T-helper 1 cell treated with Interleukin-12 subunit alpha and Interleukin-12 subunit beta and Interleukin-4 antibody, amounts not matched to agents 30 μg/mL and 1 μg/mL, for 36 hours (primary cell): ENCODE measurements at regions not wholly inside any gene's neighbourhood (a gene's known extent, or its start where the extent isn't known, plus 50 kb on each side); places are given as distances from the start of the nearest gene placed in this dataset.
A peak's percentile ranks its signal among the peaks of the same experiment; 100 is the strongest.

Experiments used
- H3K27ac Mint-ChIP-seq: one replicate; pipeline ENCODE4 v1.8.0; 2021; ENCODE audit warnings: mild to moderate bottlenecking, mixed read lengths
- H3K27me3 Mint-ChIP-seq: one replicate; pipeline ENCODE4 v1.8.0; 2021; ENCODE audit warnings: low read depth, mixed read lengths
- H3K36me3 Mint-ChIP-seq: one replicate; pipeline ENCODE4 v1.8.0; 2021; ENCODE audit warnings: low read depth, mixed read lengths
- H3K4me1 Mint-ChIP-seq: one replicate; pipeline ENCODE4 v1.8.0; 2021; ENCODE audit warnings: low read depth, mixed read lengths
- H3K4me3 Mint-ChIP-seq: one replicate; pipeline ENCODE4 v1.8.0; 2021; ENCODE audit warnings: mild to moderate bottlenecking, moderate library complexity, mixed read lengths
- H3K9me3 Mint-ChIP-seq: one replicate; pipeline ENCODE4 v1.8.0; 2021; ENCODE audit warnings: mixed read lengths

- Mint-ChIP-seq H3K27ac (peak overlapping the region; percentile 94), H3K27me3 (peaks cover 4% of the 10 kb centered on the region), H3K4me1 (peaks cover 22% of the 10 kb centered on the region), H3K36me3 (peaks cover 2% of the 10 kb centered on the region), H3K4me3 (peak overlapping the region; percentile 93), H3K9me3 (no peaks in the 10 kb centered on the region)
Measured at GRCh38 chr5:81850501-81851357, 99.8 kb upstream of the SSBP2 start.

- no peaks in the 10 kb centered on the region for H3K9me3 Mint-ChIP-seq
- peaks cover 4% of the 10 kb centered on the region for H3K27me3 Mint-ChIP-seq
- no peak overlapping the region for H3K27ac Mint-ChIP-seq
- peaks cover 22% of the 10 kb centered on the region for H3K4me1 Mint-ChIP-seq
- H3K36me3 Mint-ChIP-seq = peaks cover 2% of the 10 kb centered on the region
- H3K4me3 Mint-ChIP-seq = peak overlapping the region; percentile 56
Measured at GRCh38 chr5:81849770-81850367, 99.0 kb upstream of the SSBP2 start.

- H3K27ac Mint-ChIP-seq = no peak overlapping the region
- no peak overlapping the region for H3K4me3 Mint-ChIP-seq
- peaks cover 2% of the 10 kb centered on the region for H3K36me3 Mint-ChIP-seq
- peaks cover 22% of the 10 kb centered on the region for H3K4me1 Mint-ChIP-seq
- H3K9me3 Mint-ChIP-seq = no peaks in the 10 kb centered on the region
- H3K27me3 Mint-ChIP-seq = peaks cover 4% of the 10 kb centered on the region
Measured at GRCh38 chr5:81848362-81848880, 97.5 kb upstream of the SSBP2 start.

GRCh38 chr5:81846301-81846700 is 95.4 kb upstream of the SSBP2 start:
- H3K9me3 Mint-ChIP-seq = no peaks in the 10 kb centered on the region
- peaks cover 11% of the 10 kb centered on the region for H3K4me1 Mint-ChIP-seq
- H3K4me3 Mint-ChIP-seq = no peak overlapping the region
- H3K36me3 Mint-ChIP-seq = peaks cover 2% of the 10 kb centered on the region
- no peak overlapping the region for H3K27ac Mint-ChIP-seq
- H3K27me3 Mint-ChIP-seq = peaks cover 4% of the 10 kb centered on the region

- no peak overlapping the region for H3K4me3 Mint-ChIP-seq
- no peaks in the 10 kb centered on the region for H3K4me1 Mint-ChIP-seq
- H3K27me3 Mint-ChIP-seq = no peaks in the 10 kb centered on the region
- no peaks in the 10 kb centered on the region for H3K36me3 Mint-ChIP-seq
- H3K9me3 Mint-ChIP-seq = no peaks in the 10 kb centered on the region
- H3K27ac Mint-ChIP-seq = no peak overlapping the region
Measured at GRCh38 chr5:81843845-81844244, 92.9 kb upstream of the SSBP2 start.

GRCh38 chr5:81842795-81843398 is 92.0 kb upstream of the SSBP2 start:
- Mint-ChIP-seq H3K4me1 (peaks cover 2% of the 10 kb centered on the region), H3K9me3 (no peaks in the 10 kb centered on the region), H3K27me3 (no peaks in the 10 kb centered on the region), H3K4me3 (no peak overlapping the region), H3K27ac (no peak overlapping the region), H3K36me3 (no peaks in the 10 kb centered on the region)

- Mint-ChIP-seq H3K4me3 (no peak overlapping the region), H3K4me1 (peaks cover 2% of the 10 kb centered on the region), H3K9me3 (no peaks in the 10 kb centered on the region), H3K27ac (no peak overlapping the region), H3K27me3 (peaks cover 7% of the 10 kb centered on the region), H3K36me3 (no peaks in the 10 kb centered on the region)
Measured at GRCh38 chr5:81839034-81839433, 88.1 kb upstream of the SSBP2 start.

- no peak overlapping the region for H3K27ac Mint-ChIP-seq
- no peak overlapping the region for H3K4me3 Mint-ChIP-seq
- H3K36me3 Mint-ChIP-seq = no peaks in the 10 kb centered on the region
- H3K9me3 Mint-ChIP-seq = no peaks in the 10 kb centered on the region
- H3K27me3 Mint-ChIP-seq = peaks cover 9% of the 10 kb centered on the region
- peaks cover 2% of the 10 kb centered on the region for H3K4me1 Mint-ChIP-seq
Measured at GRCh38 chr5:81838307-81838906, 87.5 kb upstream of the SSBP2 start.

- H3K9me3 Mint-ChIP-seq = no peaks in the 10 kb centered on the region
- H3K27ac Mint-ChIP-seq = no peak overlapping the region
- peaks cover 9% of the 10 kb centered on the region for H3K27me3 Mint-ChIP-seq
Measured at GRCh38 chr5:81837667-81838306, 86.9 kb upstream of the SSBP2 start.

GRCh38 chr5:81835814-81836367 is 85.0 kb upstream of the SSBP2 start:
- no peaks in the 10 kb centered on the region for H3K9me3 Mint-ChIP-seq
- H3K36me3 Mint-ChIP-seq = no peaks in the 10 kb centered on the region
- H3K27me3 Mint-ChIP-seq = peaks cover 9% of the 10 kb centered on the region
- H3K4me3 Mint-ChIP-seq = no peak overlapping the region
- H3K27ac Mint-ChIP-seq = no peak overlapping the region
- H3K4me1 Mint-ChIP-seq = peaks cover 2% of the 10 kb centered on the region

More at GRCh38 chr5:81837667-81838306, 86.9 kb upstream of the SSBP2 start:
- H3K4me1 Mint-ChIP-seq = peaks cover 2% of the 10 kb centered on the region
- no peak overlapping the region for H3K4me3 Mint-ChIP-seq
- no peaks in the 10 kb centered on the region for H3K36me3 Mint-ChIP-seq

GRCh38 chr5:81834021-81834660 is 83.2 kb upstream of the SSBP2 start:
- H3K4me1 Mint-ChIP-seq = peaks cover 2% of the 10 kb centered on the region
- H3K27me3 Mint-ChIP-seq = peaks cover 9% of the 10 kb centered on the region
- no peak overlapping the region for H3K4me3 Mint-ChIP-seq
- H3K9me3 Mint-ChIP-seq = no peaks in the 10 kb centered on the region
- H3K36me3 Mint-ChIP-seq = no peaks in the 10 kb centered on the region
- H3K27ac Mint-ChIP-seq = no peak overlapping the region

GRCh38 chr5:81830596-81830995 is 79.7 kb upstream of the SSBP2 start:
- H3K27me3 Mint-ChIP-seq = peaks cover 4% of the 10 kb centered on the region
- no peaks in the 10 kb centered on the region for H3K9me3 Mint-ChIP-seq
- no peaks in the 10 kb centered on the region for H3K36me3 Mint-ChIP-seq
- no peak overlapping the region for H3K27ac Mint-ChIP-seq
- no peak overlapping the region for H3K4me3 Mint-ChIP-seq
- no peaks in the 10 kb centered on the region for H3K4me1 Mint-ChIP-seq

- peaks cover 4% of the 10 kb centered on the region for H3K27me3 Mint-ChIP-seq
- no peaks in the 10 kb centered on the region for H3K36me3 Mint-ChIP-seq
- H3K27ac Mint-ChIP-seq = no peak overlapping the region
- H3K4me3 Mint-ChIP-seq = no peak overlapping the region
- H3K4me1 Mint-ChIP-seq = peaks cover 2% of the 10 kb centered on the region
- H3K9me3 Mint-ChIP-seq = no peaks in the 10 kb centered on the region
Measured at GRCh38 chr5:81829242-81829641, 78.3 kb upstream of the SSBP2 start.
